Gastroesophageal sphincter (tissue), 4 donors: ENCODE measurements at regions not wholly inside any gene's neighbourhood (a gene's known extent, or its start where the extent isn't known, plus 50 kb on each side); places are given as distances from the start of the nearest gene placed in this dataset.

Source experiments
- ATAC-seq: fragments of 150-250 bp; one replicate; pipeline ENCODE4 v1.9.1; 2016; ENCODE audit warnings: mild to moderate bottlenecking, moderate library complexity
- H3K27ac ChIP-seq, 4 donors: fragments of 200-600 bp; sonication (generic) in 3 of 4; 1 replicate in 3 of 4; 2 replicates in 1 of 4; pipeline ENCODE4 v1.5.1; 2016 to 2019
- H3K27me3 ChIP-seq: fragments of 200-600 bp; sonication (generic); one replicate; pipeline ENCODE4 v1.5.1; 2019
- H3K36me3 ChIP-seq, 2 donors: fragments of 200-600 bp; sonication (generic); one replicate each; pipeline ENCODE4 v1.5.1; 2019; ENCODE audit warnings: control low read depth in 1 of 2
- H3K4me1 ChIP-seq, 3 donors: fragments of 200-600 bp; sonication (generic); 1 replicate in 2 of 3; 2 replicates in 1 of 3; pipeline ENCODE4 v1.5.1; 2016 to 2019; ENCODE audit warnings: control low read depth in 2 of 3
- H3K4me3 ChIP-seq, 2 donors: fragments of 200-600 bp; sonication (generic); one replicate each; pipeline ENCODE4 v1.5.1; 2019; ENCODE audit warnings: mild to moderate bottlenecking in 1 of 2, moderate library complexity in 1 of 2
- H3K9me3 ChIP-seq, 3 donors: fragments of 200-600 bp; sonication (generic); one replicate each; pipeline ENCODE4 v1.5.1; 2017 to 2019; ENCODE audit warnings: control low read depth in 2 of 3
- EP300 ChIP-seq: sonication (generic); formaldehyde crosslinking; IDR thresholded peaks from one replicate; pipeline ENCODE4 v1.6.1; 2017; ENCODE audit warnings: antibody characterized with exemption, mild to moderate bottlenecking
- POLR2A ChIP-seq, 2 donors: fragments of 450-650 bp; IDR thresholded peaks; one replicate each; pipeline ENCODE4 v1.6.1; 2017; ENCODE audit warnings: antibody characterized with exemption in 2 of 2, mild to moderate bottlenecking in 2 of 2, moderate library complexity in 1 of 2
- POLR2AphosphoS5 ChIP-seq: sonication (generic); formaldehyde crosslinking; IDR thresholded peaks from one replicate; pipeline ENCODE4 v1.6.1; 2017; ENCODE audit warnings: antibody characterized with exemption
- WGBS, 2 donors: methylation state at CpG; one replicate each; pipeline ENCODE4 v1.1.5; 2018; ENCODE audit warnings: low coverage in 1 of 2; 5-methylcytosine and 5-hydroxymethylcytosine counted together
- small RNA-seq, 4 donors: library from RNA; depleted of rRNA; stranded (forward); fragments of <200 nt; gene quantifications; one replicate each; pipeline ENCODE3, GENCODE V24; 2016
- TF ChIP-seq, protein P1 (sequence below), 4 experiments: fragments of 200-600 bp in 2 of 4; fragments of 450-650 bp in 2 of 4; sonication (generic) in 1 of 4; IDR thresholded peaks; one replicate each; pipeline ENCODE4 v1.5.1; 2017 to 2019; ENCODE audit warnings: antibody characterized with exemption in 4 of 4, mild to moderate bottlenecking in 2 of 4, moderate library complexity in 2 of 4

DNA sequence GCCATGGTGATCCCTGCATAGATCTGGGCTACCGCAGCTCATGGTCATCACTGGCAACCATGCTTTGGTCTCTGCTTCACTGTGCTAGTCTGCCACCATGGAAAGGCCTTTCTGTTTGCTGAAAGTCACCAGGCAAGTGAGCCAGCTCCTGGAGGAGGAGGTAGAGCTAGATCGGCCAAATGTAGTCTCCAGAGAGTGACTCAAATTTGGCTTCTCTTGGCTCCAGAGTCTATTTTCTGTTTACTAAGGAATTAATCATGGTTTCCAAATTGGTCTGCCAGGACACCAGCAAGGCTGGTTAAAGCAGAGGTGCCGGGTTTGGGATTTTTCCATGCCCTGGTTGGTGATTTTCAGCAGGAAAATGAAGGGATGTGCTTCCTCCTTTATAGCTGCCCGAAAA lies 52.7 kb upstream of the IVNS1ABP start:
- TF ChIP-seq POLR2A (IDR thresholded peaks at IDR 0.05) = no peak
- TF ChIP-seq POLR2AphosphoS5 = no peak
- no peak for TF ChIP-seq EP300
- TF ChIP-seq, protein P1, sequence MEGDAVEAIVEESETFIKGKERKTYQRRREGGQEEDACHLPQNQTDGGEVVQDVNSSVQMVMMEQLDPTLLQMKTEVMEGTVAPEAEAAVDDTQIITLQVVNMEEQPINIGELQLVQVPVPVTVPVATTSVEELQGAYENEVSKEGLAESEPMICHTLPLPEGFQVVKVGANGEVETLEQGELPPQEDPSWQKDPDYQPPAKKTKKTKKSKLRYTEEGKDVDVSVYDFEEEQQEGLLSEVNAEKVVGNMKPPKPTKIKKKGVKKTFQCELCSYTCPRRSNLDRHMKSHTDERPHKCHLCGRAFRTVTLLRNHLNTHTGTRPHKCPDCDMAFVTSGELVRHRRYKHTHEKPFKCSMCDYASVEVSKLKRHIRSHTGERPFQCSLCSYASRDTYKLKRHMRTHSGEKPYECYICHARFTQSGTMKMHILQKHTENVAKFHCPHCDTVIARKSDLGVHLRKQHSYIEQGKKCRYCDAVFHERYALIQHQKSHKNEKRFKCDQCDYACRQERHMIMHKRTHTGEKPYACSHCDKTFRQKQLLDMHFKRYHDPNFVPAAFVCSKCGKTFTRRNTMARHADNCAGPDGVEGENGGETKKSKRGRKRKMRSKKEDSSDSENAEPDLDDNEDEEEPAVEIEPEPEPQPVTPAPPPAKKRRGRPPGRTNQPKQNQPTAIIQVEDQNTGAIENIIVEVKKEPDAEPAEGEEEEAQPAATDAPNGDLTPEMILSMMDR (IDR thresholded peaks at IDR 0.05) = no peak
- Histone ChIP-seq H3K27ac (no peak overlapping the region), H3K9me3 (no peaks in the 10 kb centered on the region), H3K4me1 (no peaks in the 10 kb centered on the region), H3K36me3 (no peaks in the 10 kb centered on the region), H3K4me3 (no peak overlapping the region), H3K27me3 (no peaks in the 10 kb centered on the region)
- 60 to 82% methylated on average over 2 to 3 of the region's 4 CpGs for WGBS, 2 donors
- ATAC-seq = no peak

DNA sequence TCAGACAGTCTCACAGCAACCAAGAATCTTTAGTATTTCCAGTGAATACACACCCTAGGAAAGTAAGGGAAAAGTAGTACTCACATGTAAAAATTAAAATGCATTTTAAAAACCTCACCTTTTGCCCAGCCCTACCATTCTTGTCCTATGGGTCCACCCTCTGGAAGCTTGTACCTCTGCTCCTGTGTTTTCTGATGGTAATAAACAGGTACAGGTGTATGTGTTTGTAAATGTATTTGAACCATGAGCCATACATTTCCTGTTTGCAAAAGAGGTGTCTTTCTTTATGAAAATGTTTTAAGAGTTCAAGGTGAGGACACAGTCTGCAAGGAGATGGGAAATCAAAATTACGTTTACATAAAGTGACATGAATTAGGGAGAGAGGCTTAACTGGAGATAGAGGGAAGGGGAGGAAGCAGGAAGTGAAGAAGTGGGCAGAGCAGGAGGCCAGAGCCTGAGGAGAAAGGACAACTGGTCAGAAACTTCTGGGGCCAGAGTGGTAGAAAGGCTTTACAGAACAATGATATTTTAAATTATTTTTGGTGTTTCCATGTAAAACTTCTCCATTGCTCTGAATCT lies 52.0 kb upstream of the IVNS1ABP start:
- no peak for ATAC-seq
- H3K9me3 ChIP-seq = no peaks in the 10 kb centered on the region
- TF ChIP-seq, protein P1 (IDR thresholded peaks at IDR 0.05) = no peak
- TF ChIP-seq EP300 (no peak), POLR2A (IDR thresholded peaks at IDR 0.05) (no peak), POLR2AphosphoS5 (no peak)
- WGBS, 2 donors = 70 to 85% methylated on average over 1 of the region's 1 CpG
- no peaks in the 10 kb centered on the region for H3K27me3 ChIP-seq
- no peak overlapping the region for H3K27ac ChIP-seq
- H3K4me1 ChIP-seq = no peaks in the 10 kb centered on the region
- H3K36me3 ChIP-seq = no peaks in the 10 kb centered on the region
- no peak overlapping the region for H3K4me3 ChIP-seq

DNA sequence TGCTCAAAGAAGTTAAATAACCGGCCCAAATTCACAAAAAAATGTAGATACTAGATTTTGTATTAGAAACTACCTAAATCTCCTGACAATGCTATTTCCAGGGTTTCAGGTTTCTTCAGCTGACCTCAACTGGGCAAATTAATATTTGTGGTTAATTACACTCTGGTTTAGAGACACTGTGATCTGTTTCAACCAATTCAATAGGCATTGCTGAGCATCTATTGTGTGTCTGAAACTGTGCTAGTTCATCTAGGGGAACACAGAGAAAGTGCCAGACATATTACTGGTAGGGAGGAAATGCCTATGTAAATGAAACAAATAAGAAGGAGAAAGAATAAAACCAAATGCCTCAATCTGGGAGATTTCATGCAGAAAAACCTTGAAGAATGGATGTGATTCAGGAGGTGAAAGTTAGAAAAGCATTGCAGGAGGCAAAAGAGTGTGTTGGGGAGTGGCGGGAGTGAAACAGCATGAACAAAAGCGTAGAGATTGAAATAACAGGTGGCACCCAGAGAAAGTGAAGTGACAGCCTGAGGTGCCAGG lies 51.3 kb upstream of the IVNS1ABP start:
- Histone ChIP-seq H3K4me1 (no peaks in the 10 kb centered on the region), H3K36me3 (no peaks in the 10 kb centered on the region), H3K27ac (no peak overlapping the region), H3K27me3 (no peaks in the 10 kb centered on the region), H3K9me3 (peaks cover 0 to under 1% (median 0%) of the 10 kb centered on the region in 3 donors), H3K4me3 (no peak overlapping the region)
- WGBS, 2 donors = 81 to 86% methylated on average over 3 of the region's 3 CpGs
- ATAC-seq = no peak
- no peak for TF ChIP-seq POLR2A (IDR thresholded peaks at IDR 0.05)
- TF ChIP-seq, protein P1 (IDR thresholded peaks at IDR 0.05) = no peak

DNA sequence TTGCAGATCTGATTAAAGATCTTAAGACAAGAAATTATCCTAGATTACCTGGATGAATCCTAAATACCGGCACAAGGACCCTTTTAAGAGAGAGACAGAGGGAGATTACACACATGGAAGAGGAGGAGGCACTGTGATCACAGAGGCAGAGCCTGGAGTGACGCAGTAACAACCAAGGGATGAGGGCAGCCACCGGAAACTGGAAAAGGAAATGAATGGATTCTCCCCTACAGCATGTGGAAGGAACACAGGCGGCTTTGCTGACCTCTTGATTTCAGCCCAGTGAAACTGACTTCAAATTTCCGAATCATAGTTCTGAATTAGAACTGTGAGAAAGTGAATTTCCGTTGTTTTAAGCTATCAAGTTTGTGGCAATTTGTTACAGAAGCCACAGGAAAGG lies 50.2 kb upstream of the IVNS1ABP start:
- H3K36me3 ChIP-seq = no peaks in the 10 kb centered on the region
- H3K4me1 ChIP-seq = no peaks in the 10 kb centered on the region
- no peak overlapping the region for H3K27ac ChIP-seq
- peaks cover 0 to 8% (median 0%) of the 10 kb centered on the region in 3 donors for H3K9me3 ChIP-seq
- ATAC-seq = no peak
- 70 to 79% methylated on average over 6 of the region's 6 CpGs for WGBS, 2 donors
- no peaks in the 10 kb centered on the region for H3K27me3 ChIP-seq
- no peak overlapping the region for H3K4me3 ChIP-seq
- TF ChIP-seq POLR2AphosphoS5 (no peak), EP300 (no peak)

Small RNAs in the stretch of these regions (small RNA-seq; reads per million reads assigned to genes)
- gene MCRIP2P2 (0 reads per million in 4 donors), gene RF00019 (0 reads per million in 4 donors), gene RNU7-183P (0 reads per million in 4 donors)
